ENCODE measurements at regions not wholly inside any gene's neighbourhood (a gene's known extent, or its start where the extent isn't known, plus 50 kb on each side); places are given as distances from the start of the nearest gene placed in this dataset.
"Not testable (repeated sequence)": the region's sequence is repeated elsewhere in the genome, so short reads cannot be mapped to it uniquely, and the experiment has no call there.

GRCh38 chr1:66460776-66461175 is 73.2 kb upstream of the SGIP1 start:
- no peak for DNase-seq (ENCODE audit: low spot score)

GRCh38 chr1:66462313-66462712 is 71.6 kb upstream of the SGIP1 start:
- no peak for DNase-seq (ENCODE audit: low spot score)

GRCh38 chr1:66464351-66464750 is 69.6 kb upstream of the SGIP1 start:
- DNase-seq (ENCODE audit: low spot score), result no peak

- no peak for DNase-seq (ENCODE audit: low spot score)
These were observed 69.2 kb upstream of the SGIP1 start for GRCh38 chr1:66464802-66465201.

GRCh38 chr1:66466695-66467094 is 67.3 kb upstream of the SGIP1 start:
- DNase-seq (ENCODE audit: low spot score), result not testable (repeated sequence)

- DNase-seq (ENCODE audit: low spot score), result no peak
These were observed 65.2 kb upstream of the SGIP1 start for GRCh38 chr1:66468722-66469121.

GRCh38 chr1:66475940-66476339 is 58.0 kb upstream of the SGIP1 start:
- no peak for DNase-seq (ENCODE audit: low spot score)

GRCh38 chr1:66476774-66477173 is 57.2 kb upstream of the SGIP1 start:
- no peak for DNase-seq (ENCODE audit: low spot score)

GRCh38 chr1:66478116-66478515 is 55.8 kb upstream of the SGIP1 start:
- DNase-seq (ENCODE audit: low spot score), result no peak

GRCh38 chr1:66480162-66480561 is 53.8 kb upstream of the SGIP1 start:
- DNase-seq (ENCODE audit: low spot score), result no peak

- DNase-seq (ENCODE audit: low spot score), result not testable (repeated sequence)
These were observed 52.7 kb upstream of the SGIP1 start for GRCh38 chr1:66481215-66481614.

All from globus pallidus (tissue), 1 donor.